SIG-M5 treated with dmso at 0.1 percent for 504 hours (cell line): ENCODE measurements at regions not wholly inside any gene's neighbourhood (a gene's known extent, or its start where the extent isn't known, plus 50 kb on each side); places are given as distances from the start of the nearest gene placed in this dataset.

ENCODE experiments used
- DNase-seq: peaks from one replicate; lab custom pipeline; 2025; ENCODE audit not compliant: unreplicated experiment; lab: John Stamatoyannopoulos, UW

DNA sequence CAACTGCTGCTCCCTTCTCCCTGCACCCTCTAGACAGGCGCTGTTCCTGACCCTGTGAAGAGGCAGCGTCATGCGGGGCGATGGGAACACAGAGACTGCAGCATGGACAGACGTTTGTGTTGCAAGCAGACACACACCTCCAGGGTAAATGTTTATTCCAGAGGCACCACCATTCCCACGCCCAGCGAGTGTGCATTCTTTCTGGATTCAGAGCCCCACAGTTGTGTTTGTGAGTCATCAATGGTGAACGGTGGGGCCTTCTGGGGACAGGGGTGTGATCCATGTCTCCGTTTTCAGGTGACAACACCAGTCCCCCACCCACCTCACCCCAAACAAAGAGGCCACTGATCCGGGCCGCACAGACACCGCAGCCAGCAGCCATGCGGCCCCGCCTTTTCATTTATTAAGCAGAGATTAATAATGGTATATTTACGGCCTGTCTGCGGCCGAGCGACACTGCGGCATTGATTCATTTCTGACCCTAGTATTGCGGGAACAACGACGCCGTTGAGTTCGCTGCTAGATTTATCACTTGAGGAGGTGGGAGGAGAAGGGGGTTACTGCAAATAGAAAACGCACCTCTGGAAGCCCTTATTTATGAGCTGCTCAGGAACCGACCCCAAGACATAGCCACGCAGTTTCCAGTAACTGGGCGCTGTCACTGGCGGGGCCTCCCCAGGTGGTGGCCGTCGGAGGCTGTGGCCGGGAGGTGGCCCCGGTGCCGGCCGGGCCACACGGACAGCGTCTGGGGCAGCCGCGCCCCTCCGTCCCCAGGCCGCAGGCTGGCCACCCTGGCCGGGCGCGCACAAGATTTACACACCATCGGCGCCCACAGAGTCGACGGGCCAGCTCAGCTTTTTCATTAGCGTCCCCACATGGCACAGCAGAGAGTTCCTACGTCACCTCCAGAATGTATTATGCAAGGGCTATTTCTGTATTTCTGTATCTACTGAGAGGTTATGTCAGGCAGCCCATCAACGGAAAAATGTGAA is 367.6 kb downstream of the THBS2 start:
- DNase-seq = peak; percentile 9

DNA sequence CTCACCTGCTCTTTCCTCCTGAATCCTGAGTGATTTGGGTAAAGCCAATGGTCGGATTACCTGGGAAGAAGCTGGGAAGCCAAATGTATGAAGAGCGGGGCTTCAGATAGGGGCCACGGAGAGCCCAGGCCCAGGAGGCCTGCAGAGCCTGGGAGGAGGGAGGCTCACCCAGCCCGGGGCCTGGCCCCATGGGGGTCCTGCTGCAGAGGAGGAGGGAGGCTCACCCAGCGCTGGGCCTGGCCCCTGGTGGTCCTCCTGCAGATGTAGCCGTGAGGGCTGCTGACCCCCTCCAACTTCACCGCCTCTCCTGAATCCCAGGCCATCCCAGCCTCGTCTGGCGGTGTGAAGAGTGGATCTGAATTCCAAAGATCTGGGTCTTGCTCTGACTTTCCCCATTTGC is 368.4 kb downstream of the THBS2 start:
- DNase-seq = no peak

DNA sequence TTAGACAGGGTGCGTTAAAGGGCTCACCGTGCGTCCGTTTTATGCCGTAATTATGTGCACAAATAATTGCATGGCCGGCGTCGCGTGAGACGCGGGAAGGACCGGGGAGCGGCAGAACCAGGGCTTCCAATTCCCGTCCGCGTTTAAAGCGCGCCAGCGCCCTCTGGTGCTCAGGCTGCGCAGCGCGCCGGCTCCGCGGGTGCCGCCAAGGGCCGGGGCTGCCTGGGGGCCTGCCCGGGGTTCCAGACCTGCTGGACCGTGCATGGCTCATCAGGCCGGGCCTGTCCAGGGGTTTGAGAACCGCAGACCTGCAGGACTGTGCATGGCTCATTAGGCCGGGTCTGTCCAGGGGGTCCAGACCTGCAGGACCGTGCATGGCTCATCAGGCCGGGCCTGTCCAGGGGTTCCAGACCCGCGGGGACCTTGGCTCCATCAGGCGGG is 369.0 kb downstream of the THBS2 start:
- DNase-seq = peak; percentile 6

GRCh38 chr6:168884050-168884645 is 369.5 kb downstream of the THBS2 start:
- DNase-seq = no peak

GRCh38 chr6:168883410-168884049 is 370.1 kb downstream of the THBS2 start:
- DNase-seq = no peak

DNA sequence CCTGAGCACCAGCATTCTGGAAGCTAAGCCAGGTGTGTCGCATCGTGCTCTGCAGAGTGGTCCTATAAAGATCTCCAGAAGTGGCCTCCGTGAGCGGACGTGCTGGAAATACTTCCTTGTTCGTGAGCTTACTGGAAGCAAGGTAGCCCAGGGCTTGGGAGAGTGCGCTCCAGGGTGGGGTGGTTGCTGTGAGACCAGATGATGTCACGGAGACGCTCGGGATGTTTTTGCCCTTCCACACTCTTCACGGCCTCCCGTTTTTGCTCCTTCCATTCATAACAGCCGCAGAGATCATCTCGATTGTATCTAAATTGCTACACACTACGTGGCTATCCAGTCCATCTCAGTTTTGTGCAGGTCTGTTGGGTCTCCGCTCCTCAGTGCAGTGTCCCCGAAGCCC is 373.4 kb downstream of the THBS2 start:
- no peak for DNase-seq

GRCh38 chr6:168877821-168878282 is 375.8 kb downstream of the THBS2 start:
- DNase-seq = no peak

GRCh38 chr6:168876956-168877355 is 376.7 kb downstream of the THBS2 start:
- no peak for DNase-seq

DNA sequence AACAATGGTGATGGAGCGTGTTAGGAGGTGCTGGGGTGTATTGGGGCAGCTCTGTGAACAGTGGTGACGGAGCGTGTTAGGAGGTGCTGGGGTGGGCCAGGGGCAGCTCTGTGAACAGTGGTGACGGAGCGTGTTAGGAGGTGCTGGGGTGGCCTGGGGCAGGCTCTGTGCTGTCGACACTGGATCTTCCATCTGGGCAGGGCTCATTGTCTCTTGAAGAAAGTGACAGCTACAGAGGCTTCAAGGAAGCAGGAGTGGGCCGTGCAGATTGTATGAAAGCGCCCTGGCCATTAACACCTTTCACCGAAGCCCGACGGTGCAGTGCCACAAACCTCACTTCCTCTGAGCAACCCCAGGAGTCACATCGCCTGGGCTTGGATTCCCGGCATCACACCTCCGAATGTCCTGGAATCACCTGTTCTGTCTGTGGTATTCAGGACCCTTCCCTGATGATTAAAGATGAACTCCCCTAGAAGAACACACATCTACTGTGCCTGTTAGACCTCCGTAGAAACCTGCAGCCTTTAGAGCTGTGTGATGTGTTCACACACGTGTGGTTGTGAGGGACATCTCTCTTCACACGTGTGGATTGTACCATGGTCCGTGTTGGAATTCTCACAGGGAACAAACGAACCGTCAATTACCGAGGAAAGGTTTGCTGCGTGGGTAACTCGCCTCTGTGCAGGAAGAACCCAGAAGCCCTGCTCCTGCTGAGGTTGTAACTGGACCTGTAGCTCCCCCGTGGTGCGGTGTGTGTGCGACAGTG is 377.7 kb downstream of the THBS2 start:
- no peak for DNase-seq

DNA sequence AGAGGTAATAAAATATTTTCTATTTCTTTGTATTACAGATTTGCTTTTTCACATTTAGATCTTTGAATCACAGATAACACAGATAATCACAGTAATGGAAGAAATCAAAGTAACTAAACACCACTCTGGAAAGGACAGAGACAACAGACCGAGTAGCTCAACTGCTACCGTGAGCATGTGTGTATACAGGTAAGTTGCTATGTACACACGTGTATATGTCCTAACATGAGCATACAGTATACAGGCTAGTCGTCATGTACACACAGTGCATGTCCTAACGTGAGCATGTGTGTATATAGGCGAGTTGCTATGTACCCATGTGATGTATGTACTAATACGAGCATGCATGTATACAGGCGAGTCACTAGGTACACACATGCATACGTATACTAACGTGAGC is 379.0 kb downstream of the THBS2 start:
- DNase-seq = no peak

GRCh38 chr6:168873278-168874190 is 380.1 kb downstream of the THBS2 start:
- no peak for DNase-seq

DNA sequence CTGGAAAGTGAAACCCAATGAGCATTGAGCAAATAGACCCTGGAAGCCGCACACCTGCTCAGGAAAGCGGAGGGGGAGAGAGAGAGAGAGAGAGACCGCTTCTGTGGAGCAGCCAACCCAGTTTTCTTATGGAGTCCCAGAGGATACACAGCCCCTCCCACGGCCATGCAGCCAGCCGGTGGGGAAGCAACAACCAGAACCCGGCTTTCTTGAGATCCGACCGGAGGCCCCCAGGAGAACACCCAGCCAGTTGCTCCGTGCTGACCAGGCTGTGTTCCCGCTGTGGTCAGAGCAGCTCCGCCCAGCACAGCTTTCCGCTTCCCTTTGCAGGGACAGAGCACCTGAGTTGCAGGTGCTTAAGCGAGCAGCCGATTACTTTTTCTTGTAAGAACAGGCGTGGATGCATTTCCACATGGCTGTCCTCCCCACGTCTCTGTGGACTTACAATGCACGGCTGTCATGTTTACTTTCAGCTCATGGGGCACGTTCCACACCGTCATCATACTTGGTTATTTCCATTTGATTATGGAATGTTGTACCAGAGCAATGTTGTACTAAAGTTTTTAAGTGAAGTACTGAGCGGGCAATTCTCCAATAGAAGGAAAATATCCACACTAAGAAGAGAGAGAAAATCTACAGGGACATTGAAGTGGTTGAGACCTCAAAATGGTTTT is 381.9 kb downstream of the THBS2 start:
- DNase-seq = no peak

DNA sequence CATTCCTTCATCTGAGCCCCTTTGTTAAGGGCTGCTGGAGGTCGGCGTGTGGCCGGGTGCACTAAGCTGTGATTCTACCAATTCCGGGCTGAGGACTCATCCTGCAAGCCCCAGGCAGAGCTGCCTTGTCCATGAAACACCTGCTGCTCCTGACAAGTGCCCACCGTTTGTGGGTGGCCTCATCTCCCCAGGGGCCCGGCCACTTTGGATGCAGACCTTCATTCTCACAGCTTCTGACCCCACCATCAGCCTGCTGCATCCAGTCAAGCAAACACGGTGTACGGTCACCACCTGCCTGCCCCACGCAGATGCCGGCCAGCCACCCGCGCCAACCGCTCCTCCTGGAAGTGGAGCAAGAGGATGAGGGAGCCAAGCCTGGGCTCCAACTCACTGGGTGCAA is 382.7 kb downstream of the THBS2 start:
- no peak for DNase-seq

DNA sequence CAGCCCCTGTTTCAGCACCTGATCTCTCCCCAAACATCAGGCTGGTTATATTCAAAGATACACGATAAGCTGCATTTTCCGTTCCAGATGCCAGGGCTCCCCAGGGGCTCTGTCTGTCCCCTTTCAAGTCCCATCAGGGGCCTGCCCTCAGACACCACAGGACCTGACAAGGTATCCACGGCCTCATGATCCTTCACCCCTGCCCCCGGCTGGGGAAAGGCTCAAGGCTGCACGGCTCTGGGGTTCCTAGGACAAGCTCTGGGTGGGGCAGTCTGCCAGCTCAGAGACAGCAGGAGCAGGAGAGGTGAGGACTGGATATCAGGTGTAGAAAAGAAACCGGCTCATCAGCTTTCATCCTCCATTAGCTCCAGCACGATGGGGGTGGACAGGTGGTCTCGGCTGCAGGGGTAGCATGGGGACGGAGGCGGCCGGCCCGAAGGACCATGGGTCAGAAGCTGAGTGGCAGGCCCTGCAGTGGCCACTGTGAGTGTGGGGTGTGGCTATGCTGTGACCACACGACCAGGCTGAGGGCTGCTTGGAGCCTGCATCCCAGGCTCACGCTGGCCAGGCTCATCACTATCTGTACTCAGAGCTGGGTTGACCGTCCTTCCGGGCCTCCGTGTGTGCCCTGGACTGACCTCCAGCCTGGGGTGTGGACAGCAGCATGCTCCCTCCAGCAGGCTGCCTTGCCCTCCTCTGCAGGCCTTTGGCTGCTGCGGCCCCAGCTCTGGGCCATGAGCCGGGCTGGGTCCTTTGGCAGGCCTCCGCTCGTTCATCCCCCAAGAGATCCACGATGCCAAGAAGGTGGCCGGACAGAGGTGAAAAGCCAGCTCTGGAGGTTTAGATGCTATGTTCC is 386.2 kb downstream of the THBS2 start:
- no peak for DNase-seq

- DNase-seq = no peak
These were observed 387.1 kb downstream of the THBS2 start for GRCh38 chr6:168866534-168866933.

DNA sequence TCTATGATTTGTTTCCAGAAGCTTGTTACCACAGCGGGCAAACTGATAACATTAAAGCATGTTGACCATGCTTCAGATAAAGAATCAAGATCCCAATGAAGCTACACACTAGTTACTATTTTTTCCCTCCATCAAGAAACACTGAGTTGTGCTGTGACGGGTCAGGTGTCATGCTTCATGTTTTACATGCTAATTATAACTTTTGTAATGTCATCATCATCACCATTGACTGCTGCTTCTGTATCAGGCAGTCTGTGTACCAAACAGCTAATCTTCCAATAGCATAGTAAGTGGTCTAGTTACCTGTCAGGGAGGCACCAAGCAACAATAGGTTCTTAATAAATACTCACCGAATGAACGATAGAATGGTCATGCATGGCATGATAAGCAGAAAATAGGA is 388.1 kb downstream of the THBS2 start:
- DNase-seq = no peak

DNA sequence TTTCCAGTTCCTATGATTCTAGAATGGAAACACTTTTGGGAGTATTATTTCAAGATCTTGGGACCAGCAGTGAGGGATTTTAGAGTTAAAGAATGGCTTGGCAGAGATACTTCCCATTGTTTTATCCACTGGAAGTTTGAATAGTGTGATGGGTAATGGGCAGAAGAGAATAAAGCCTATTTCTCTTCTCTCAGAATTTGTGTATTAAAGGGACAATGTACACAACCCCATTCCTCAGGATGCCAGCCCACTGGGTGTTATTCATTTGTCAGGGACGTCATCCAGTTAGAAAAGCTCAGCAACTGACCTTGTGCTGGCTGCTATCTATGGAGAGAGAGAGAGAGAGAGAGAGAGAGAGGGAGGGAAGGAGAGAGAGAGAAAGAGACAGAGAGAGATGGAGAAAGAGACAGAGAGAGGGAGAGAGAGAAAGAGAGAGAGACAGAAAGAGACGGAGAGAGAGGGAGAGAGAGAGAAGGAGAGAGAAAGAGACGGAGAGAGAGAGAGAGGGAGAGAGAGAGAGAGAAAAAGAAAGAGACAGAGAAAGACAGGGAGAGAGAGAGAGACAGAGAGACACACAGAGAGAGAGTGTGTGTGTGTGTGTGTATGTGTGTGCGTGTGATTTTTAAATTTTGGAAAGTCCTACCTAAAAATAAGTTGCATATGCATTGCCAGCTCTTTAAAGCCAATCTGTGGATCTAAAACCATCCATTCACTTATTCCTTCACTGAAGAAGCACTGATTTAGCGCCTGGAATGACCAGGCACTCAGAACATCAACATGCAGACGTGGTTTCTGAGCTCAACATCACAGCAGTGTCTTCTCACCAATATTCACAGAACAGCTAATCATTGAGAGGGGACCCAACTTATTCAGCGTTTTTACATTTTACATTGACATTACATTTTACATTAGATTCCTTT is 388.8 kb downstream of the THBS2 start:
- no peak for DNase-seq
